ENCODE measurements at regions not wholly inside any gene's neighbourhood (a gene's known extent, or its start where the extent isn't known, plus 50 kb on each side); places are given as distances from the start of the nearest gene placed in this dataset.

DNA sequence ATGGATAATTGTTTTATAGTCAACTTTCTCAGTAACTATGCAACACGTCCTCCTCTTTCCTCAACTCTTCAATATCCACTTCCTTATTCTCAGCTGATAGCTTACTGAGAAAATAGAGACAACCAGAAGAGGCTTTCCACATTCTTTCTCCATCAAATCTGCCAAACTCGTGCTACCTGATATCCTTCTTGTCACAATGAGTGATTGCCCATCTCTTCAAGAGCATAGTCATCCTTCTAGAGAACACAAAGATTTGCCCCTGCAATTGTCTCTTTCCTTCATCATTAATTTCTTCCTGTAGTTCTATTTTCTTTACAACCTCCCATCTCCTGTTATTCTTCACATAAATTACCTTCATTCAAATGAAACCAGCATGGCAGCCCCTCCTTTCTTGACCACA, 75.9 kb upstream of the RGS17 start:
- ChIA-PET CTCF (ENCODE audit: low intra/inter-chr PET ratio) (no interaction called here), POLR2A (no interaction called here)
- Histone ChIP-seq H3K27ac (ENCODE audit: extremely low read depth, low read depth, low read length) (no peak overlapping the region), H3K4me2 (ENCODE audit: insufficient read depth, low read length) (no peak overlapping the region), H3K4me1 (replicated peaks in 1 of 2; ENCODE audit: control insufficient read depth in 2 of 2, insufficient read depth in 2 of 2, low read length in 2 of 2) (no peaks in the 10 kb centered on the region), H3K36me3 (ENCODE audit: control insufficient read depth, insufficient read depth, low read length) (no peaks in the 10 kb centered on the region), H3K9me1 (ENCODE audit: control insufficient read depth, insufficient read depth, low read length) (no peaks in the 10 kb centered on the region), H3K79me2 (ENCODE audit: control insufficient read depth, insufficient read depth, low read length) (no peaks in the 10 kb centered on the region), H3K27me3 (ENCODE audit: control insufficient read depth in 2 of 2, insufficient read depth in 2 of 2, low read length in 2 of 2) (no peaks in the 10 kb centered on the region), H3K9me3 (replicated peaks; ENCODE audit: control insufficient read depth, insufficient read depth, low read depth, low read length) (no peaks in the 10 kb centered on the region), H3K4me3 (no peak overlapping the region), H4K20me1 (replicated peaks; ENCODE audit: control insufficient read depth, insufficient read depth, low read length) (no peaks in the 10 kb centered on the region), H3K9ac (ENCODE audit: insufficient read depth in 1 of 2, low read depth in 2 of 2, low read length in 2 of 2) (no peak overlapping the region), H2AFZ (ENCODE audit: low read depth, low read length) (no peak overlapping the region)
- ATAC-seq (no peak), DNase-seq (ENCODE audit: extremely low read depth in 1 of 4, low spot score in 3 of 4) (no peak), FAIRE-seq (no peak)
- 0% methylated on average over 2 of the region's 2 CpGs for WGBS (ENCODE audit: insufficient coverage, low coverage, missing lambda C conversion rate)
- in situ Hi-C loops (cut with MboI), result no loop called here
- no peak for TF ChIP-seq TRIM24 (IDR thresholded peaks at IDR 0.05)
- no peak for TF ChIP-seq BHLHE40 (IDR thresholded peaks at IDR 0.05; ENCODE audit: low read length)
- TF ChIP-seq, protein P1, sequence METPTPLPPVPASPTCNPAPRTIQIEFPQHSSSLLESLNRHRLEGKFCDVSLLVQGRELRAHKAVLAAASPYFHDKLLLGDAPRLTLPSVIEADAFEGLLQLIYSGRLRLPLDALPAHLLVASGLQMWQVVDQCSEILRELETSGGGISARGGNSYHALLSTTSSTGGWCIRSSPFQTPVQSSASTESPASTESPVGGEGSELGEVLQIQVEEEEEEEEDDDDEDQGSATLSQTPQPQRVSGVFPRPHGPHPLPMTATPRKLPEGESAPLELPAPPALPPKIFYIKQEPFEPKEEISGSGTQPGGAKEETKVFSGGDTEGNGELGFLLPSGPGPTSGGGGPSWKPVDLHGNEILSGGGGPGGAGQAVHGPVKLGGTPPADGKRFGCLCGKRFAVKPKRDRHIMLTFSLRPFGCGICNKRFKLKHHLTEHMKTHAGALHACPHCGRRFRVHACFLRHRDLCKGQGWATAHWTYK (CRISPR knock-in tag; IDR thresholded peaks at IDR 0.05), result no peak
- TF ChIP-seq RAD21 (CRISPR knock-in tag; conservative IDR thresholded peaks at IDR 0.05 in 1 of 2, IDR thresholded peaks at IDR 0.05 in 1 of 2), result no peak
- no peak for TF ChIP-seq ARID2 (IDR thresholded peaks at IDR 0.05)
- TF ChIP-seq POLR2H (tag; IDR thresholded peaks at IDR 0.05; ENCODE audit: low read depth), result no peak
- TF ChIP-seq ZNF511 (CRISPR knock-in tag; IDR thresholded peaks at IDR 0.05), result no peak
- TF ChIP-seq, protein P2, sequence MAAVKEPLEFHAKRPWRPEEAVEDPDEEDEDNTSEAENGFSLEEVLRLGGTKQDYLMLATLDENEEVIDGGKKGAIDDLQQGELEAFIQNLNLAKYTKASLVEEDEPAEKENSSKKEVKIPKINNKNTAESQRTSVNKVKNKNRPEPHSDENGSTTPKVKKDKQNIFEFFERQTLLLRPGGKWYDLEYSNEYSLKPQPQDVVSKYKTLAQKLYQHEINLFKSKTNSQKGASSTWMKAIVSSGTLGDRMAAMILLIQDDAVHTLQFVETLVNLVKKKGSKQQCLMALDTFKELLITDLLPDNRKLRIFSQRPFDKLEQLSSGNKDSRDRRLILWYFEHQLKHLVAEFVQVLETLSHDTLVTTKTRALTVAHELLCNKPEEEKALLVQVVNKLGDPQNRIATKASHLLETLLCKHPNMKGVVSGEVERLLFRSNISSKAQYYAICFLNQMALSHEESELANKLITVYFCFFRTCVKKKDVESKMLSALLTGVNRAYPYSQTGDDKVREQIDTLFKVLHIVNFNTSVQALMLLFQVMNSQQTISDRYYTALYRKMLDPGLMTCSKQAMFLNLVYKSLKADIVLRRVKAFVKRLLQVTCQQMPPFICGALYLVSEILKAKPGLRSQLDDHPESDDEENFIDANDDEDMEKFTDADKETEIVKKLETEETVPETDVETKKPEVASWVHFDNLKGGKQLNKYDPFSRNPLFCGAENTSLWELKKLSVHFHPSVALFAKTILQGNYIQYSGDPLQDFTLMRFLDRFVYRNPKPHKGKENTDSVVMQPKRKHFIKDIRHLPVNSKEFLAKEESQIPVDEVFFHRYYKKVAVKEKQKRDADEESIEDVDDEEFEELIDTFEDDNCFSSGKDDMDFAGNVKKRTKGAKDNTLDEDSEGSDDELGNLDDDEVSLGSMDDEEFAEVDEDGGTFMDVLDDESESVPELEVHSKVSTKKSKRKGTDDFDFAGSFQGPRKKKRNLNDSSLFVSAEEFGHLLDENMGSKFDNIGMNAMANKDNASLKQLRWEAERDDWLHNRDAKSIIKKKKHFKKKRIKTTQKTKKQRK (IDR thresholded peaks at IDR 0.05; ENCODE audit: borderline replicate concordance, low read depth, low read length), result no peak
- TF ChIP-seq NR4A1 (CRISPR knock-in tag; IDR thresholded peaks at IDR 0.05), result no peak
- TF ChIP-seq NR4A1 (tag; IDR thresholded peaks at IDR 0.05), result no peak
- TF ChIP-seq, protein P3, sequence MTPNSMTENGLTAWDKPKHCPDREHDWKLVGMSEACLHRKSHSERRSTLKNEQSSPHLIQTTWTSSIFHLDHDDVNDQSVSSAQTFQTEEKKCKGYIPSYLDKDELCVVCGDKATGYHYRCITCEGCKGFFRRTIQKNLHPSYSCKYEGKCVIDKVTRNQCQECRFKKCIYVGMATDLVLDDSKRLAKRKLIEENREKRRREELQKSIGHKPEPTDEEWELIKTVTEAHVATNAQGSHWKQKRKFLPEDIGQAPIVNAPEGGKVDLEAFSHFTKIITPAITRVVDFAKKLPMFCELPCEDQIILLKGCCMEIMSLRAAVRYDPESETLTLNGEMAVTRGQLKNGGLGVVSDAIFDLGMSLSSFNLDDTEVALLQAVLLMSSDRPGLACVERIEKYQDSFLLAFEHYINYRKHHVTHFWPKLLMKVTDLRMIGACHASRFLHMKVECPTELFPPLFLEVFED (CRISPR knock-in tag; conservative IDR thresholded peaks at IDR 0.05), result no peak
- no peak for TF ChIP-seq ZNF175 (CRISPR knock-in tag; IDR thresholded peaks at IDR 0.05; ENCODE audit: low read depth)
- intact Hi-C loops (cut with micrococcal nuclease), result no loop called here
- BruUV-seq (replicated peaks), result no TSS peak
